Fibroblast of pulmonary artery (primary cell): ENCODE measurements at regions not wholly inside any gene's neighbourhood (a gene's known extent, or its start where the extent isn't known, plus 50 kb on each side); places are given as distances from the start of the nearest gene placed in this dataset.

ENCODE experiments used
- DNase-seq: peaks from one replicate; pipeline ENCODE4 v3.0.0-alpha.2; 2010; ENCODE audit warnings: low read depth
- H3K4me3 ChIP-seq: replicated peaks from 2 replicates; pipeline ENCODE4 v1.5.1; 2011; ENCODE audit warnings: low read depth, mild to moderate bottlenecking, control low read depth, low read length, moderate library complexity
- TF ChIP-seq, protein P1 (sequence below): IDR thresholded peaks from 2 replicates; pipeline ENCODE4 v1.5.1; 2011; ENCODE audit warnings: mild to moderate bottlenecking, control low read depth, low read length, inconsistent platforms; ENCODE audit errors: missing control alignments

DNA sequence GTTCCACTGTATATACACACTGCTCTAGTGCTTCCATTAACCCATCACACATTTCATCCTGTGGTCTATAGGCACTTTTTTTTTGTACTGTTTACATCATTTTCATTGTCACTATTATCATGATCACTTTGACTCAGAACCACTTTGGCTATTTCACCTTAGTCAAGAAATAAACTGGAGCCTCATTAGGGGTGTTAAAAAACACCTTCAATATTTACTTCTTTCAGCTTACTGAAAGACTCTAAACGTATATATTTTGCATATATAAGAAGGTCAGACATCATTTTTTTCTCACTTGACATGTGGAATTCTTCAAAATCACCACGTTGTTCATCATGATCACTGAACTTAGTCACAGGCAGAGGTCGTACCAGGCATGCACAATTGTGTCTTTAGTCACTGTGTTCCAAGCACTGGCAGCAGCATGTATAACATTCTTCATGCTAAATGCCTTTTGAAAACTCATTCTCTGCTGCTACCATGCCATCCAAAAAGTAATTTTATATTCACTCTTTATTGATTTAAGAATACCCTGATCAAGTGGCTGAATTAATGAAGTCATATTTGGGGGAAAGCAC, 229.2 kb upstream of the ARSJ start:
- no peak overlapping the region for H3K4me3 ChIP-seq
- TF ChIP-seq, protein P1, sequence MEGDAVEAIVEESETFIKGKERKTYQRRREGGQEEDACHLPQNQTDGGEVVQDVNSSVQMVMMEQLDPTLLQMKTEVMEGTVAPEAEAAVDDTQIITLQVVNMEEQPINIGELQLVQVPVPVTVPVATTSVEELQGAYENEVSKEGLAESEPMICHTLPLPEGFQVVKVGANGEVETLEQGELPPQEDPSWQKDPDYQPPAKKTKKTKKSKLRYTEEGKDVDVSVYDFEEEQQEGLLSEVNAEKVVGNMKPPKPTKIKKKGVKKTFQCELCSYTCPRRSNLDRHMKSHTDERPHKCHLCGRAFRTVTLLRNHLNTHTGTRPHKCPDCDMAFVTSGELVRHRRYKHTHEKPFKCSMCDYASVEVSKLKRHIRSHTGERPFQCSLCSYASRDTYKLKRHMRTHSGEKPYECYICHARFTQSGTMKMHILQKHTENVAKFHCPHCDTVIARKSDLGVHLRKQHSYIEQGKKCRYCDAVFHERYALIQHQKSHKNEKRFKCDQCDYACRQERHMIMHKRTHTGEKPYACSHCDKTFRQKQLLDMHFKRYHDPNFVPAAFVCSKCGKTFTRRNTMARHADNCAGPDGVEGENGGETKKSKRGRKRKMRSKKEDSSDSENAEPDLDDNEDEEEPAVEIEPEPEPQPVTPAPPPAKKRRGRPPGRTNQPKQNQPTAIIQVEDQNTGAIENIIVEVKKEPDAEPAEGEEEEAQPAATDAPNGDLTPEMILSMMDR, result no peak
- DNase-seq, result peak; percentile 20

GRCh38 chr4:114209584-114209983, 230.1 kb upstream of the ARSJ start:
- no peak for DNase-seq
- no peak overlapping the region for H3K4me3 ChIP-seq
- TF ChIP-seq, protein P1, result no peak

DNA sequence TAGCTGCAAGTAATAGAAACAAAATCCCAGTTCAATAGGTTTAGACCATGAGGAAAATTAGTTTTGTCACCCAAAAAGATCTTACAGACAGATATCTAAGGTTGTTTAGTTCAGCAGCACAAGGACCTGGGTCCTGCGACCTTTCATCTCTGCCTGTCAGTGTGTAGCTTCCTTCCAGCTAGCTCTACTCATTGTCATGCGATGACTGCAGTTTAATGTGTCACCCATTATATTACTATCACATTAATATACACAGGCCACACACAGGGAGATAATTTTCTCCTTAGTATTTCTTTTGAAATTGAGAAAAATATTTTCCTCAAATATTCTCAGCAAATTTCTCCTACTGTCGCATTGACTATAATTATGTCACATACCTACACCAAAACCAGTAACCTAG, 232.1 kb upstream of the ARSJ start:
- H3K4me3 ChIP-seq, result no peak overlapping the region
- TF ChIP-seq, protein P1, result no peak
- DNase-seq, result no peak

- DNase-seq, result no peak
- TF ChIP-seq, protein P1, result no peak
- H3K4me3 ChIP-seq, result no peak overlapping the region
Measured at GRCh38 chr4:114217150-114217817, 237.8 kb upstream of the ARSJ start.

DNA sequence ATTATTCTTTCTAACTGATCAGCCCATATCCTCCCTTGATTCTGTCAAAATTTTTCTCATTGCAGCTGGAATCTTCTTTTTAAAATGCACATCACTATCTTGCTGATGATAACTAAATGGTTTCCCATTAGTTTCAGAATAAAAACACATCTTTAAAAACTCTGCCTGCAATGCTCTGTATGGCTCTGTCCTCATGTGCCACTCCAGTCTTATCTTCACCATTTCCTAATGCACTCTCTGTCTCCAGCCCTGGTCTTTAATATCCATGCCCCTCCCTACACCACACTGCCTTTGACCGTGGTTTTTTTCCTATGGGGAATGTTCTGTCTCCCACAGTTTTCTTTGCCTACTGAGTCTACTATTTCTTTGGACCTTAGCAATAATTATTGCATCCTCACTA, 244.1 kb upstream of the ARSJ start:
- no peak overlapping the region for H3K4me3 ChIP-seq
- DNase-seq, result no peak
- TF ChIP-seq, protein P1, result no peak

- no peak overlapping the region for H3K4me3 ChIP-seq
- TF ChIP-seq, protein P1, result no peak
- DNase-seq, result no peak
Measured at GRCh38 chr4:114225436-114225835, 246.0 kb upstream of the ARSJ start.

DNA sequence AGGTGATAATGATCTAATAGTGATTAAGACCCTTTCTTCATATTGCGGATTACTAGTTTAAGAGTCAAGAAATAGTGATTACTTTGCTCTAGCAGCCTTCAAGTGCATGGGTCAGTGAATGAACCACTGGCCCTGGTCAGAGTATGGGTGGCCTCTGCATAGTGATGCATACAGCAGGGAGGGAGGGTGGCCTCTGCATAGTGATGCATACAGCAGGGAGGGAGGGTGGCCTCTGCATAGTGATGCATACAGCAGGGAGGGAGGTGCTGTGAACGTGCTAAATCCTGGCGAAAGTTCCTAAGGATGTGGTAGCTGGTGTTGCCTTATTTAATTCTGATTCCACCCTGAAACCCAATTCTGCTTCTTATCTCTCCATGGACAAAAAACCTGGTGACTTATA, 246.7 kb upstream of the ARSJ start:
- no peak for DNase-seq
- H3K4me3 ChIP-seq, result no peak overlapping the region
- TF ChIP-seq, protein P1, result no peak
